Globus pallidus (tissue), 1 donor: ENCODE measurements at regions not wholly inside any gene's neighbourhood (a gene's known extent, or its start where the extent isn't known, plus 50 kb on each side); places are given as distances from the start of the nearest gene placed in this dataset.
"Not testable (repeated sequence)": the region's sequence is repeated elsewhere in the genome, so short reads cannot be mapped to it uniquely, and the experiment has no call there.

ENCODE experiments used
- DNase-seq: peaks from one replicate; pipeline ENCODE4 v3.0.0-alpha.2; 2015; ENCODE audit warnings: low spot score

DNA sequence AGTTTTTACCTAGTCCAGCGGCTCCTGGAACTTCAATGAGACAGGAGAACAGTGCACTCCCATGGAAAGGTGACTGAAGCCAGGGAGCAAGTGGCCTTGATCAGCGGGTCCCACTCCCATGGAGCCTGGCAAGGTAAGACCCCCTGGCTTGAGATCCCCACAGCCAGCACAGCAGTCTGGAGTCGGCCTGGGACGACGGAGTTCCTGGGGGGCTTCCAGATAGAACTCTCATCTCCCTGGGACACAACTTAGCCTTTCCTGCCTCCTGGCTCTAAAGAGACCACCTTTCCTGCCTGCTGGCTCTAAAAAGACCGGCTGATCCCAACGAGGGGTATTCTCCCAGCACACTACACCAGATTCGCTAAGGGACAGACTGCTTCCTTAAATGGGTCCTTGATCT lies 1279.0 kb upstream of the GOT2 start:
- DNase-seq: no peak

GRCh38 chr16:60001523-60001922 lies 1267.4 kb upstream of the GOT2 start:
- DNase-seq: no peak

- DNase-seq: no peak
Observed at GRCh38 chr16:59997706-59998105, 1263.6 kb upstream of the GOT2 start.

- no peak for DNase-seq
Observed at GRCh38 chr16:59993101-59993500, 1259.0 kb upstream of the GOT2 start.

GRCh38 chr16:59991171-59991570 lies 1257.1 kb upstream of the GOT2 start:
- DNase-seq: no peak

DNA sequence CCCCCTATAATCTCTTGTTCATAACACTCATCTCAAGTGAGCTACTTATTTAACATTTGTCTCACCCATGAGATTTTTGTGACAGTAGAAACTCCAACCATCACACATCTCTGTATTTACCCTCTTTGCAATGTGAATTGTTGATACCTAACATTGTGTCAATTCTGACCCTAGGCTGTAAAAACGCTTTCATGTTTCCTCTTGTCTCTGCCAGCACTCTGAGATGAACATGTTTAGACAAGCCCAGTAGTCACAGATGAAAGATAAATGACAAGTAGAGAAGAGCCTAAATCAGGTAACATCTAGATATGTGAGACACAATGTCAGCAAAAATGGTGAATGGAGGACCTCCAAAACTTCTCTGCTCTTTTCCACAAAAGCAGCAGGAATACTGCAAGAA lies 1254.5 kb upstream of the GOT2 start:
- DNase-seq: no peak

DNA sequence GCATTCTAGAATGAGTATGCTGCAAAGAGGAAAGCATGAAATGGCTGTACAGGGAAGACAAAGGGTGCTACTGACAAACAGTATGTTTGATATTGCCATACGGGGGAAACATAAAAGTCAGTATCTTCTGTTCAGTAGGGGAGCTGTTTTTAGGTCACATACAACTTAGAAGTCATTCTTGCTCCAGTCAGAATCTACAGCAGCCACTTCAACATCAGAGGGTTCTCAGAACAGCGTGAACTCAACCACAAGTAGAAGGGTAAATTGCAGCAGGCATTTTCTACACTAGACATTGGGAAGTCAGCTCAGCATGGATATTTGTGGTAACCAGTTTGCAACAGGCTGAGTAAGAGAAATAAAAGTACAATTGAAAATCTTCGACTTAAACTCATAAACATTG lies 1241.8 kb upstream of the GOT2 start:
- DNase-seq: no peak

DNA sequence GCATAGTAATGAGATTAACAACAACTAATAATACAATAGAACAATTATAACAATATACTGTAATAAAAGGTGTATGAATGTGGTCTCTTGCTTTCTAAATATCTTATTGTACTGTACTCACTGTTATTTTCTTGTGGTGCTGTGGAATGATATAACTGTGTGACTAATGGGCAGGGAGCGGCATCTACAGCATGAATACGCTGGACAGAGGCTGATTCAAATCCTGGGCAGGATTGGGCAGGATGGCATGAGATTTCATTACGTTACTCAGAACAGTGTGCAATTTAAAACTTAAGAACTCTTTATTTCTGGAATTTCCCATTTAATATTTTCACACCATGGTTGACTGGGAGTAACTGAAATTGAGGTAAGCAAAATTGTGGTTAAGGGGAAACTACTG lies 1239.8 kb upstream of the GOT2 start:
- no peak for DNase-seq

GRCh38 chr16:59971264-59971663 lies 1237.1 kb upstream of the GOT2 start:
- no peak for DNase-seq

- DNase-seq: no peak
Observed at GRCh38 chr16:59964232-59964924, 1230.3 kb upstream of the GOT2 start.

DNA sequence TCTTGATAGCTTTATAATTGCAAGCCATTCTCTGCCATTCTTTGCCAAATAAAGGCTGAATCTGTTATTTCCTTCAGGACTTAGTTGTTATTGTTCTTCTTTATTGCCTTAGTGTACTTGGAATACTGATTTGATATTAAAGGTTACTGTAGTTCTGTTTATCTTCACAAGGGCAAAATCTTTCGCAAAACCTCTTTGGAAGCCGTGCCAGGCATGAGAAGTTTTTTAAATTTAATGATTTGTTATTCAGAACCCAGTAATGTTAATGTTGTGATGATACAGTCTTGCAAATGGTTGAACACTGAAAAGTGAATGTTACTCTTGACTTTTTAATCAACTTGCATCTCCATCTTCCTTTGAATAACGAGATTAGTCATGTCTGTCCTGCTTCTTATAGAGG lies 1225.2 kb upstream of the GOT2 start:
- no peak for DNase-seq

DNA sequence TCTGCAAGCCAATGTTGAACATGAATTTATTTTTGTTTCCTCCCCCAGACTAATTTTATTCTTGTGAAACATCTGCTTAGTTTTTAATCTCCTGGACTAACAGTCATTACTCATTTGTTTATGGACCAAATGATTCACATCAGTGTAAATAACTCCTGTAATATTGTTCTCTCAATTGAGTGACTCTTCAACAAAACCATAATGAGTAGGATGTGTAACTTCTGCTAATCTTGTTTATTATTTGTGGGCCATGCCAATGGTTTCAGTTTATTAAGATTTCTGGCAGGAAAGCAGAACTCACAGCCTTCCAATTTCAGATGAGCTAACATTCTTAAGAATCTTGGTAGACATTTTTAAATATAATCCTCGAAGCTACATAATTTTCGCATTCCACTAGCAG lies 1216.3 kb upstream of the GOT2 start:
- no peak for DNase-seq

GRCh38 chr16:59944041-59944440 lies 1209.9 kb upstream of the GOT2 start:
- DNase-seq: not testable (repeated sequence)

DNA sequence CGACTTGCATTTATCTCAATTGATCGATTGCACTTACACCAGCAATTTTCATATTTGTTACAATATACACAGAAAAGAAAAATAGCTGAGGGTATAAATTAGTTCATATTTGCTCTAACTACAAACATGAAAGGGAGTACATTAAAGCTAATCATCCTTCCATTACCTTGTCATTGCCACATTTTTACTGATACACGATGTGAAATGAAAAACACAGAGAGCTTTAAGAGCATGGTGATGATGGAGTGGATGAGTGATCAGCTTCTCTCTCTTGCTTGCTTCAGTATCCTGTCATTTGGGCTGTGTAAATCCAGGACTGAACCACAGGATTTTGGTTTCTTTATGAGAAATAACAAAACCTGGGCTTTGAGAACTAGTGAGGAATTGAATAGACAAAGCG lies 1207.5 kb upstream of the GOT2 start:
- DNase-seq: no peak

DNA sequence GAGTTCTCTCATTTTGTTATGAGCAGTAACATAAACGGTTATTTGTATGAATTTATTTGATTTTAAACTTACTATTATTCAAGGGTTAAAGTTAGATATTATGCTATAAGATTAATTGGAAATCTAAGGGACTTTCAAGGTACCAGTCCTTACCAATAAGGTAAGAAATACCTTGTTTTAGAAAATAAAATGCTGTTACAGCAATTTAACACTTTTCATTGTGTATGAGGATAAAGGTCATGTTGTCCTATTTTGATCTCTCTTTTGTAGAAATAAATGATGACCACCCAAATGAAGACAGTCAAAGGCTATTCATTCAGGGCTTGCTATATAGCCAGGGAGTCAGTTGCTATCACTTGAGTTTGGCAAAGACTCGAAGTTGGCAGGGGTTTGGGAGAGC lies 1185.9 kb upstream of the GOT2 start:
- DNase-seq: no peak

DNA sequence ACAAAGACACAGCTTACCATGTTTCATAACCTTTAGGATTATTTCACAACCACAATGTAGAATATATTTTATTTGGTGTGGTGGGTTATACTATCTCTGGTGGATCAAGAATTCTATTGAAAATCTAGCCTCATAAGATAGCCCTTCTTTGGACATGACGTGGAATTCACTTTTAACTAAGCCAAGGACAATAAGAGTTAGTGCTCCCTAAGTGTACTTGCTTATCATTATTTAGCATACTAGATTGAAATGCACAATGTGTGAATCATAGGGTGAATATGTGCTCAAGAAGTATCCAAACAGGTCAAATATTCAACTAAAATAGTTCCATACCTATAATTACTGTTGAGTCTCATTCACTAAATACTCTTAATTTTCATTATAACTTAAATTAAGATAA lies 1179.5 kb upstream of the GOT2 start:
- DNase-seq: no peak

GRCh38 chr16:59909262-59909661 lies 1175.1 kb upstream of the GOT2 start:
- no peak for DNase-seq

DNA sequence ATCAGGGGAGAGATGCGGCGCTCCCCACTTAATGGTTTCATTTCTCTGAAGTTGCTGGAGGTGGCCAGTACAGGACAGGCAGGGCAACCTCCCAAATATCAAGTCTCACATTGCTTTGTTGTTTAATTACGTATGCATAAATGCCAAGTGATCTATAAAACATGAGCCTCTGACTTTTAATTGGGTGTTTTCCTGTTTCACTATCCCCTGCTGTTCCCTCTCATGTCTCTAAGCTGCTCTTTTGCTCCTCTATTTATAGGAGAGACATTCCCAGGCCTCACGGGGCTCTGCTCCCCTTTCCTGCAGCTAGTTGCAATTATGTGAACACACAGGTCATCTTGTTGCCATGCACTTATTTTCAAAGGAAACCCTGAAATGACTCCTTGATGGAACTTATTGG lies 1173.5 kb upstream of the GOT2 start:
- DNase-seq: no peak

GRCh38 chr16:59905606-59906005 lies 1171.5 kb upstream of the GOT2 start:
- no peak for DNase-seq

GRCh38 chr16:59905131-59905530 lies 1171.0 kb upstream of the GOT2 start:
- DNase-seq: no peak

DNA sequence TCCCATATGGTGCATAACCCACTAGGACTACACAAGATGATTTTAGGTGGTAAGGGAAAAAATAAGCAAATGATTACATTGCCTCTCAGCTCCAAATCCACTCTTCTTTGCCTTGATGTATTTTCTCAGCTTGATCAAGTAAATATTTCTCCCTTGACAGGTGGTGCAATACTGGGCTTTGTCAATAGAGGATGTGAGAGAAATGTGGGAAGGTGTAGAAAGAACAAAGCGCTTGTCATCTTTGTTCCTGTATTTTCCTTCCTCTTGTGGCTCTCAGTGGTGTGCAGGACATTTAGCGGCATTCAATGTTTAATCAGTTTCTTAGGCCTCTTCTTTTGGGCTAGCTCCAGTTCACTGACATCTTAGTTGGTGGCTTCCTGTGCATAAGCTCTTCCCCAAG lies 1165.8 kb upstream of the GOT2 start:
- no peak for DNase-seq

DNA sequence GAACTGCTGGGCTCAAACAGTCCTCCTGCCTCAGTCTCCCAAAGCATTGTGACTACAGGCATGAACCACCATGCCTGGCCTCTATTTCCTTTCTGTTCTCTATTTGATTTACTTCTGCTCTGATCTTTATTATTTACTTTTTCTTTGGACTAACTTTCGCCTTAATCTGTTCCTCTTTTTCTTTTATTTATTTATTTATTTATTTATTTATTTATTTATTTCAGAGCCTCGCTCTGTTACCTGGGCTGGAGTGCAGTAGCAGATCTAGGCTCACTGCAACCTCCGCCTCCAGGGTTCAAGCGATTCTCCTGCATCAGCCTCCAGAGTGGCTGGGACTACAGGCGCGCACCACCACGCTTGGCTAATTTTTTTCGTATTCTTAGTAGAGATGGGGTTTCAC lies 1158.3 kb upstream of the GOT2 start:
- DNase-seq: no peak

DNA sequence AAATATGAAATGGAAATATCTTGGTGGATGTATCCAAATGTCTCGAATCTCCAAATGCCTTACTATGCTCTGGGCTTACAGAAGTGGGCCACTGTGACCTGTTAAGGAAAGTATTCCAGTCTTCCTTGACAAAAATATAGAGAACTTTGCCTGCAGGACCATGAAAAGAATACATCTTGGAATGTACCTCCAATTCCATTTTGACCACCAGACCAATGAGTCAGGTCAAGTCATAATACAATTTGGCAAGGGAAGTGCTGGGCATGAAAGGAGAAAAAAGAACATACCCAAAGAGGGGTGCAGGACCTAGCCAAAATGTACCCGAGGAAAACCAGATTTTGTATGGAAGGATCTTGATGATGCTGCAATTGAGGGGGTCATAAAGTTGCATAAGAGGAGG lies 1153.7 kb upstream of the GOT2 start:
- no peak for DNase-seq

GRCh38 chr16:59886021-59886420 lies 1151.9 kb upstream of the GOT2 start:
- DNase-seq: no peak

- DNase-seq: no peak
Observed at GRCh38 chr16:59881376-59881775, 1147.3 kb upstream of the GOT2 start.
